HEK293 (cell line): ENCODE measurements at regions not wholly inside any gene's neighbourhood (a gene's known extent, or its start where the extent isn't known, plus 50 kb on each side); places are given as distances from the start of the nearest gene placed in this dataset.

Experiments used
- HOXA7 ChIP-seq: sonication (generic); formaldehyde crosslinking; IDR thresholded peaks from 2 replicates; pipeline ENCODE4 v1.8.1; 2022; ENCODE audit warnings: missing genetic modification reagents, borderline replicate concordance
- TCF7L2 ChIP-seq: IDR thresholded peaks from 2 replicates; pipeline ENCODE4 v1.6.1; 2011; ENCODE audit warnings: low read depth, mild to moderate bottlenecking, inconsistent platforms, low read length, moderate library complexity, borderline replicate concordance
- YY2 ChIP-seq: fragments of 450-650 bp; formaldehyde crosslinking; IDR thresholded peaks from 2 replicates; pipeline ENCODE4 v1.5.1; 2016; ENCODE audit warnings: missing biosample characterization, missing genetic modification characterization
- ZNF501 ChIP-seq: fragments of 450-650 bp; formaldehyde crosslinking; IDR thresholded peaks from 2 replicates; pipeline ENCODE4 v1.5.1; 2016; ENCODE audit warnings: missing biosample characterization, missing genetic modification characterization
- ZNF548 ChIP-seq: fragments of 450-650 bp; formaldehyde crosslinking; IDR thresholded peaks from 2 replicates; pipeline ENCODE4 v1.5.1; 2016; ENCODE audit warnings: missing biosample characterization, missing genetic modification characterization
- ZNF777 ChIP-seq: fragments of 450-650 bp; formaldehyde crosslinking; IDR thresholded peaks from 2 replicates; pipeline ENCODE4 v1.5.1; 2017; ENCODE audit warnings: missing biosample characterization, missing genetic modification characterization, borderline replicate concordance
- TF ChIP-seq, protein P1 (sequence below): fragments of 450-650 bp; formaldehyde crosslinking; IDR thresholded peaks from 2 replicates; pipeline ENCODE4 v1.5.1; 2016; ENCODE audit warnings: missing biosample characterization, missing genetic modification characterization

DNA sequence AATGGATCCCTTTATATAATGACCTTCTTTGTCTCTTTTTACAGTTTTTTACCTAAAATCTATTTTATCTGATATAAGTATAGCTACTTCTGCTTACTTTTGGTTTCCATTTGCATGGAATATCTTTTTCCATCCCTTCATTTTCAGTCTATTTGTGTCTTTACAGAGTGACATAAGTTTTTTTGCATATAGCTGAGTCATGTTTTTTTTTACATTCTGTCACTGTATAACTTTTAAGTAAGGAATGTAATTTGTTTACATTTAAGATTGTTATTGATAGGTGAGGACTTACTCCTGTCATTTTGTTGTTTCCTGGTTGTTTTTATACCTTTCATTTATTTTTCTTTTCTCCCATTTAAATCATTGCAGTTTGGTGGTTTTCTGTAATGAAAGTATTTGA lies 402.7 kb upstream of the ADGRL2 start:
- TF ChIP-seq ZNF777 (tag by site-specific recombination) = no peak
- TF ChIP-seq ZNF501 = no peak
- TF ChIP-seq, protein P1, sequence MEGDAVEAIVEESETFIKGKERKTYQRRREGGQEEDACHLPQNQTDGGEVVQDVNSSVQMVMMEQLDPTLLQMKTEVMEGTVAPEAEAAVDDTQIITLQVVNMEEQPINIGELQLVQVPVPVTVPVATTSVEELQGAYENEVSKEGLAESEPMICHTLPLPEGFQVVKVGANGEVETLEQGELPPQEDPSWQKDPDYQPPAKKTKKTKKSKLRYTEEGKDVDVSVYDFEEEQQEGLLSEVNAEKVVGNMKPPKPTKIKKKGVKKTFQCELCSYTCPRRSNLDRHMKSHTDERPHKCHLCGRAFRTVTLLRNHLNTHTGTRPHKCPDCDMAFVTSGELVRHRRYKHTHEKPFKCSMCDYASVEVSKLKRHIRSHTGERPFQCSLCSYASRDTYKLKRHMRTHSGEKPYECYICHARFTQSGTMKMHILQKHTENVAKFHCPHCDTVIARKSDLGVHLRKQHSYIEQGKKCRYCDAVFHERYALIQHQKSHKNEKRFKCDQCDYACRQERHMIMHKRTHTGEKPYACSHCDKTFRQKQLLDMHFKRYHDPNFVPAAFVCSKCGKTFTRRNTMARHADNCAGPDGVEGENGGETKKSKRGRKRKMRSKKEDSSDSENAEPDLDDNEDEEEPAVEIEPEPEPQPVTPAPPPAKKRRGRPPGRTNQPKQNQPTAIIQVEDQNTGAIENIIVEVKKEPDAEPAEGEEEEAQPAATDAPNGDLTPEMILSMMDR = no peak
- no peak for TF ChIP-seq HOXA7 (CRISPR knock-in tag)
- TF ChIP-seq ZNF548 = no peak
- TF ChIP-seq TCF7L2 = no peak
- TF ChIP-seq YY2 = no peak
